GM19328 (cell line): ENCODE measurements at regions not wholly inside any gene's neighbourhood (a gene's known extent, or its start where the extent isn't known, plus 50 kb on each side); places are given as distances from the start of the nearest gene placed in this dataset.
"Not testable (repeated sequence)": the region's sequence is repeated elsewhere in the genome, so short reads cannot be mapped to it uniquely, and the experiment has no call there.

Source experiments
- ATAC-seq: cut with Tn5 transposase; IDR thresholded peaks from one replicate; pipeline ENCODE4 v1.9.1; 2021; ENCODE audit warnings: mild to moderate bottlenecking, moderate library complexity; ENCODE audit not compliant: unreplicated experiment

- ATAC-seq, result no peak
Observed at GRCh38 chr3:6631376-6631775, 229.5 kb upstream of the GRM7 start.

- ATAC-seq, result no peak
Observed at GRCh38 chr3:6640907-6641306, 220.0 kb upstream of the GRM7 start.

GRCh38 chr3:6644070-6644929, 216.6 kb upstream of the GRM7 start:
- ATAC-seq, result peak; percentile 45

GRCh38 chr3:6654670-6655069, 206.2 kb upstream of the GRM7 start:
- ATAC-seq, result no peak

- ATAC-seq, result no peak
Observed at GRCh38 chr3:6655275-6655674, 205.6 kb upstream of the GRM7 start.

- ATAC-seq, result no peak
Observed at GRCh38 chr3:6657591-6657990, 203.3 kb upstream of the GRM7 start.

- no peak for ATAC-seq
Observed at GRCh38 chr3:6667354-6667753, 193.6 kb upstream of the GRM7 start.

- no peak for ATAC-seq
Observed at GRCh38 chr3:6671363-6671762, 189.6 kb upstream of the GRM7 start.

- no peak for ATAC-seq
Observed at GRCh38 chr3:6679510-6679909, 181.4 kb upstream of the GRM7 start.

GRCh38 chr3:6680119-6680806, 180.7 kb upstream of the GRM7 start:
- ATAC-seq, result peak; percentile 92

- no peak for ATAC-seq
Observed at GRCh38 chr3:6697285-6697684, 163.6 kb upstream of the GRM7 start.

GRCh38 chr3:6697722-6698121, 163.2 kb upstream of the GRM7 start:
- no peak for ATAC-seq

GRCh38 chr3:6704817-6705216, 156.1 kb upstream of the GRM7 start:
- not testable (repeated sequence) for ATAC-seq

GRCh38 chr3:6706777-6707176, 154.1 kb upstream of the GRM7 start:
- no peak for ATAC-seq

- no peak for ATAC-seq
Observed at GRCh38 chr3:6709178-6709577, 151.7 kb upstream of the GRM7 start.

GRCh38 chr3:6714962-6715361, 146.0 kb upstream of the GRM7 start:
- no peak for ATAC-seq

- no peak for ATAC-seq
Observed at GRCh38 chr3:6716420-6716819, 144.5 kb upstream of the GRM7 start.

- peak; percentile 95 for ATAC-seq
Observed at GRCh38 chr3:6717026-6717943, 143.6 kb upstream of the GRM7 start.

- no peak for ATAC-seq
Observed at GRCh38 chr3:6719999-6720398, 140.9 kb upstream of the GRM7 start.

GRCh38 chr3:6721491-6721890, 139.4 kb upstream of the GRM7 start:
- ATAC-seq, result no peak

- ATAC-seq, result no peak
Observed at GRCh38 chr3:6723205-6723604, 137.7 kb upstream of the GRM7 start.
